HUDEP-2 (cell line): ENCODE measurements at regions not wholly inside any gene's neighbourhood (a gene's known extent, or its start where the extent isn't known, plus 50 kb on each side); places are given as distances from the start of the nearest gene placed in this dataset.

Experiments
- DNase-seq, 76 experiments: peaks; one replicate each; lab custom pipeline; 2025; ENCODE audit not compliant: unreplicated experiment in 76 of 76; lab: John Stamatoyannopoulos, UW

- no peak for DNase-seq
Observed at GRCh38 chr1:37127254-37127748, 93.0 kb upstream of the GRIK3 start.

DNA sequence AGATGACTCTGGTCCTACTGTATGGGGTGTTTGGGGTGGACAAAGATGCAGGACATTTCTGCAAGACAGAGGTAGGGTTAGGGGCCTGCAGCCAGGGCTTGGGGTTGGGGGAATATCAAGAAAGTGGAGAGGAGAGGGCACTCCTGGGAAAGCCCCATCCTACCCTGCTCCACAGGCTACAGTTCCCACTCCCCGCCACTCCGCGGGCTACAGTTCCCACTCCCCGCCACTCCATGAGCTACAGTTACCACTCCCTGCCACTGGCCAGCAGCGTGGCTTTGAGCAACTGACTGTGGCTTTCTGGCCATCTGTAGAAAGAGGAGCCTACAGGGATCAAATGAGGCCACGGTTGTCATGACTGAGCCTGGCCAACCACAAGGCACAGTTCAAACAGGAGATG lies 93.8 kb upstream of the GRIK3 start:
- DNase-seq: no peak

DNA sequence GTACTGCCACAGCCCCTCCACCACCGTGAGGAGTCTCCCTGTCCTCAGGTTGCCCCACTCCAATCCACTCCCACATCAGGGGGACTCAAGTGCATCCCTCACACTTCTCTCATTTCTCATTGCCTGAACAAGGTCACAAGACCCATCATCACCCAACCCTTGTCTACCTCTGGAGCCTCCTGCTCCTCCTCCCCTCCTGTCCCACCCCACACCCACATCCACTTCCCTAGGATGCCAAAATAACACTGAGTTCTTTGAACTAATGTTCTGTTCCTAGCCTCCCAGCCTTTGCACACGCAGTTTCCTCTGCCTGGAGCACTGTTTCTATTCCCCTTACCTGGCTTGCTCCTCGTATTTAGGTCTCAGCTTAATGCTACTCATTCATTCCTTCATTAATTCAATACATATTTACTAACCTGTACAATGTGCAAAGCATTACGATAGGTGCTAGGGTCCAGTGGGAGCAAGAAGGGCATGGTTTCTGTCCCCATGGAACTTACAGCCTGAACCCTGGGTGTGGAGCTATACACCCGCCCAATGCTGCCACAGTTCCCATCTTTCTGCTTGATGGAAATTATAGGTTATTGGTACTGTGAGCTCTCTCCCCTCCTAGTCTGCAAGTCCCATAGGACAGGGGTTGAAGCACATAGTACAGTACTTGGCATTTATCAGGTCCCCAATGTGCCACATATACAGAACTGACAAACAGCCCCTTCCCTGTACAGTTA lies 96.1 kb upstream of the GRIK3 start:
- no peak for DNase-seq

DNA sequence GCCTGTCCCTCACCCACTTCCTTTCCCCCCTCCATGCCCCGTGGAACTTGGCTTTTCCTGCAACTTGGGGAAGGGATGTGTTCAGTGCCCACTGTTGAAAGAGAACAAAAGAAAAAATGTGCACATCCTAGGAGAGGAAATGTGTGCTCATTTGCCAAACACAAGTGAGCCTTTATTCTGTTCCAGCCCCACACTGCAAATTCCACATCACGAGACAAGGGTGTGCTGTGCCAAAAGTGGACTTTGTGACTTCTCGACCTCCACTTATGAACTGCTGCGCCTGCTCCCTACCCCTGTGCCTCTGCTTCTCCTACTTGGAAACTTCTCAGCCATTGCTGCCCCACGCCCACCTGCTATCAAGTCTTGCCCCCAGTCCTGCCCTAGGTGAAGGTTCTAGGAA lies 97.0 kb upstream of the GRIK3 start:
- DNase-seq: no peak

- no peak for DNase-seq
Observed at GRCh38 chr1:37133276-37134145, 99.2 kb upstream of the GRIK3 start.

GRCh38 chr1:37134599-37134998 lies 100.3 kb upstream of the GRIK3 start:
- DNase-seq: no peak

GRCh38 chr1:37135032-37135431 lies 100.7 kb upstream of the GRIK3 start:
- DNase-seq: no peak

DNA sequence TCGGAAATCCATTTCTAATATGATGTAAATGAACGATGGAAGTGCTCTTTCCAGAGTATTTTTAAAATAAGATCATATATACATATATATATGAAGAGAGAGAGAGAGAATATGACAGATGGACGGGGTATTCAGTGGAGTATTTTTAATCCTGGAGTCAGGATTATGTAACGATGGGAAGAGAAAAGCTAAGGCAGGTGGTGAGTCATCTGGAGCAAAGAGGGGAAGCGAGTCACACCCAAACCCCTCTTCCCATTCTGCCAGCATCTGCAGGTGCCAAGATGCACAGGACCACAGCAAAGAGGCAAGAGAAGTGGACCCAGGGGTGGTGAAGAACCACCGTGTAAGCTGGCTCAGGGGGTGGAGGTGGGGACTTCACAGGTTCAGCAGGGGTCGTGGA lies 102.7 kb upstream of the GRIK3 start:
- DNase-seq: no peak

DNA sequence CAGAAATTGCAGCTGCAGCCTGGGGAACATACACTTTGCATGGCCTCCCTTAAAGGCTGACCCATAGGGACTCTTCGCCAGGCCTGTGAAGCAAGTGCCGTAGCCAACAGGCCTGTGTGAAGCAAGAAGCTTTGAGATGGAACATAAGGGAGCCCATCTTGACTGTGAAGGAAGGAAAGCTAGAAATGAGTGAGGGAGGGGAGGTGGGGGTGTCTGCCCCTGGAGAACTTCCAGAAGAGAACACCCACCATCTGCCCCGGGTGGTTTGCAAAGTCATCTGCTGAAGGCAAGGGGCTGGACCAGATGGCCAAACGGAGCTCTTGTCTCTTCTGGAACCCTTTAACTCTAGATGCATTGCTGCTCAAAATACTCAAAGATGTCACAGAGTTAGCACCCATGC lies 103.3 kb upstream of the GRIK3 start:
- no peak for DNase-seq

DNA sequence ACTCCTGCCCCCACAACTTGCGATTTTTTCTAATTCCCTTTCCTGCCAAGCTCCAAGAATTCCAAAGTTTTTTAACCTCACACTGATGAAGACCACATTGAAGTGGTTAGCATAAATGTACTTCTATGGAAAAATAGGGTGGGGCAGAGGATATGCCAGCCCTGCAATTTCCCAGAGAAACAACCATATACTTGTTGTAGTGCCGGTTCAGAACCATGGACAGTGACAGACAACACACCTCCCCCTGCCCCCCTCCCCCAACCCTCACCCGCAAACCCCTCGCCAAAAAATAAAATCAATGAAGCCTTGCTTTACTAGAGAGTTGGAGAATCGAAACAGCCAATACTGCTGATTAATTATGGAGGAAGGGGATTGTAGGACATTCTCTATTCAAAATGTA lies 109.5 kb upstream of the GRIK3 start:
- DNase-seq: no peak

DNA sequence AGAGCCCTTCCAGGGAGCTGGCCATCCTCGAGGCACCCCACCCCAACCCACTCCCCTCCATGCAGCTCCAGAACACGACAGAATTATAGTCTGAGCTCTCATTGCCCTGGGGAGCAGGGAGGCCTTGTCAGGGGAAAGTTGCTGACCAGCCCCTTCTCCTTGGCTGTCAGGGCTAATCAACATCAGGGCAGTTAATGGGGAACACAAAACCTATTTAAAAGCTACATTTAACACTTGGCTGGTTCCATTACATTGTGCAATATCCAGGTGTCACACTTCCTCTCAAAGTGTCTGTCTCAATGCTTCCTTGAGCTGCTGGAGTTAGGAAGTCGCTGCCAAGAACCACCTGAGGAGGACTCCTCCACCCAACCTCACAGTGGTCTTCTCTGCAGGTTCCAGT lies 111.8 kb upstream of the GRIK3 start:
- DNase-seq: no peak

- DNase-seq: no peak
Observed at GRCh38 chr1:37147392-37147831, 113.1 kb upstream of the GRIK3 start.

- DNase-seq: no peak
Observed at GRCh38 chr1:37147906-37148305, 113.6 kb upstream of the GRIK3 start.

- DNase-seq: no peak
Observed at GRCh38 chr1:37148663-37149062, 114.3 kb upstream of the GRIK3 start.

DNA sequence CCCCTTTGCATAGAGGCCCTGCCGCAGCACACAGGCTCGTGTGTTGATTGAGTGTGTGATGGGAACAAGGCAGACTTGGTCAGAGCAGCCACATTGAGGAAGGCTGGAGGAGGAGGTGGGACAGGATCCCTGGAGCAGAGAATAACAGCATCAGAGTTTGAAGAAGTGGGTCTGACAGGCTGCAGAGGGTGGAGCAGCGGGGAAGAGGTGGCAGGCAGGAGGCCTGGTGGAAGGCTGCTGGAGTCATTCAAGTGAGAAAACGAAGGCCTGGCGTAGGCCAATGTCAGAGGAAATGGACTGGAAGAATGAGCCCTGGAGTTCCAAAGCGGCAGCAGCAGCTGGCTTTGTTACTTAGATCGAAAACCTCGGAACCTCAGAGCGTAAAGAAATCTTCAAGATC lies 115.0 kb upstream of the GRIK3 start:
- no peak for DNase-seq

DNA sequence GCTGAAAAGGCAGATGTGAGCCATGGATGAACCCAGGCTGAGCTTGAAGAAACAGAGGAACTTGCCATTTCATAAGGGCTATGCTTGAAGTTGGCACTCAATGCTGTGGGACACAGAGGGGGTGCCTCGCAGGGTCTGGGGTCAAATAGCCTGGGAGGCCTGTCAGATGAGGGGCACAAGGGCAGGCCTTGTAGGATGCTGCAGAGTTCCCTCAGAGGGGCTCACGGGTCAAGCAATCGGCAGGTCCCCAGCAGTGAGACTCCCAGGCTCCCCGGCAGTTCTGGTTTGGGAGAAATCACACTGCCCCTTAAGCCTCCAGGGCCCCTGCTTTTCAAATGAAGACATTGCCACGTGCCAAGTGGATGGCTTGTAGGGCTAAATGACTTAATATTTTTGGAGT lies 116.7 kb upstream of the GRIK3 start:
- DNase-seq: no peak

- no peak for DNase-seq
Observed at GRCh38 chr1:37151789-37152188, 117.5 kb upstream of the GRIK3 start.

DNA sequence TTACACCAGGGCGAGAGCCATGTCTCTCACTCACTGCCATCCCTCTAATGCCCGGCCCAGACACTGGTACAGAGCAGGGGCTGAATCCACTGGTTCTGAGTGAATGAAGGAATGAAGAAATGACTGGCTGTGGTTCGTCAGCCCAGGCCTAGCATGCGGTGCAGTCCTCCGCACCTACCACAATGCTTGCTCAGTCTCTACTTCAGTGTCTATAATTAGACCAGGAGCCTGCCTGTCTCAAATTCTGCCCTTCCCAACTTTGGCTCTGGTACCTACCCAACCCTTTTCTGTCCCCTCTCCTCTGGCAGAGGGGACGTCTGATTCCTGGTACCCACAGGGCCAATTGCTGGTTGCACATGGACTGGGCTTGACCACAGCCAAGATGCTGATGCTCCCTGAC lies 118.2 kb upstream of the GRIK3 start:
- no peak for DNase-seq

- DNase-seq: no peak
Observed at GRCh38 chr1:37153116-37154100, 119.1 kb upstream of the GRIK3 start.

DNA sequence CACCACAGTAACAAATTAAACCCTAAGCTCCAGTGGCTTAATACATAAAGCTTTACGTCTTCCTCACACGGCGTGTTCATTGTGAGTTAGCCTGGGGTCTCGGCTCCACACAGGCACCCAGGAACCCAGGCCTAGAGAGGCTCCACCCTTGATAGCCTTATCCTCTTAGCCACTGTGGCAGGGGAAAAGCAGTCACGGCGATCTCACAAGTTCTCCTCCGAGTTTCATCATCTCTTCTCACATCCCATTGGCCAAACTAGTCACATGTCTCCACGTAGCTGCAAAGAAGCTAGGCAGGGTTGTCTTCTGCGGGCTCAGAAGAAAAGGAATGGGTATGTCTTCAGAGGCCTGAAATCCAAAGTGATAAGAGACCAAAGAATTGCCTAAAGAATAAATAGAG lies 122.3 kb upstream of the GRIK3 start:
- no peak for DNase-seq

- DNase-seq: no peak
Observed at GRCh38 chr1:37157634-37158033, 123.3 kb upstream of the GRIK3 start.
